ENCODE measurements at regions not wholly inside any gene's neighbourhood (a gene's known extent, or its start where the extent isn't known, plus 50 kb on each side); places are given as distances from the start of the nearest gene placed in this dataset.
"Not testable (repeated sequence)": the region's sequence is repeated elsewhere in the genome, so short reads cannot be mapped to it uniquely, and the experiment has no call there.

GRCh38 chr16:79988089-79988488 lies 387.6 kb upstream of the MAF start:
- H3K9ac ChIP-seq (ENCODE audit: low read depth, low read length, poor library complexity): no peak overlapping the region
- H3K36me3 ChIP-seq (replicated peaks in 1 of 2; ENCODE audit: control insufficient read depth in 2 of 2, insufficient read depth in 2 of 2, low read length in 2 of 2): no peaks in the 10 kb centered on the region
- no peak for DNase-seq (ENCODE audit: low spot score)
- H4K91ac ChIP-seq (ENCODE audit: low read depth, low read length, poor library complexity): no peak overlapping the region
- H3K23ac ChIP-seq (ENCODE audit: low read depth, low read length, poor library complexity): no peak overlapping the region
- H3K14ac ChIP-seq (ENCODE audit: low read length): no peak overlapping the region
- H2AFZ ChIP-seq (ENCODE audit: low read length): no peak overlapping the region
- H2BK120ac ChIP-seq (ENCODE audit: low read depth, low read length): no peak overlapping the region
- H2BK5ac ChIP-seq (ENCODE audit: low read length): no peak overlapping the region
- no peak overlapping the region for H3K27ac ChIP-seq (replicated peaks; ENCODE audit: low read length)
- WGBS, 2 donors (ENCODE audit: extremely low coverage in 2 of 2, insufficient read length in 2 of 2, insufficient replicate concordance in 1 of 2): no CpG with 5 or more reads among the region's 3 CpGs
- H4K8ac ChIP-seq (ENCODE audit: low read depth, low read length): no peak overlapping the region
- H3K4me3 ChIP-seq (ENCODE audit: low read length in 2 of 2): no peak overlapping the region
- H2BK15ac ChIP-seq (ENCODE audit: low read length): no peak overlapping the region
- H3K4ac ChIP-seq (ENCODE audit: low read length): no peak overlapping the region
- H3K79me1 ChIP-seq (ENCODE audit: low read depth, low read length): no peaks in the 10 kb centered on the region
- peaks cover 2% of the 10 kb centered on the region in 2 donors for H3K4me1 ChIP-seq (ENCODE audit: control insufficient read depth in 2 of 2, insufficient read depth in 1 of 2, low read depth in 1 of 2, low read length in 2 of 2)
- H3K9me3 ChIP-seq (replicated peaks in 1 of 2; ENCODE audit: control insufficient read depth in 2 of 2, insufficient read depth in 1 of 2, low read depth in 1 of 2, low read length in 2 of 2): peaks cover 0 to 3% of the 10 kb centered on the region in 2 donors
- H3K18ac ChIP-seq (ENCODE audit: low read length): no peak overlapping the region
- no peak overlapping the region for H2AK5ac ChIP-seq (ENCODE audit: low read depth, low read length)
- H3K27me3 ChIP-seq (ENCODE audit: control insufficient read depth in 3 of 3, insufficient read depth in 3 of 3, low read depth in 1 of 3, low read length in 3 of 3): no peaks in the 10 kb centered on the region
- no peak overlapping the region for H2BK12ac ChIP-seq (ENCODE audit: low read length)
- H3K4me2 ChIP-seq (ENCODE audit: insufficient read depth, low read length, poor library complexity, severe bottlenecking): no peak overlapping the region

GRCh38 chr16:79986352-79986751 lies 385.8 kb upstream of the MAF start:
- H3K27me3 ChIP-seq (ENCODE audit: control insufficient read depth in 3 of 3, insufficient read depth in 3 of 3, low read depth in 1 of 3, low read length in 3 of 3): no peaks in the 10 kb centered on the region
- peaks cover 3 to 5% of the 10 kb centered on the region in 2 donors for H3K4me1 ChIP-seq (ENCODE audit: control insufficient read depth in 2 of 2, insufficient read depth in 1 of 2, low read depth in 1 of 2, low read length in 2 of 2)
- DNase-seq (ENCODE audit: low spot score): no peak
- H3K18ac ChIP-seq (ENCODE audit: low read length): no peak overlapping the region
- no peak overlapping the region for H3K14ac ChIP-seq (ENCODE audit: low read length)
- no peak overlapping the region for H4K91ac ChIP-seq (ENCODE audit: low read depth, low read length, poor library complexity)
- H2BK12ac ChIP-seq (ENCODE audit: low read length): no peak overlapping the region
- no peaks in the 10 kb centered on the region for H3K36me3 ChIP-seq (replicated peaks in 1 of 2; ENCODE audit: control insufficient read depth in 2 of 2, insufficient read depth in 2 of 2, low read length in 2 of 2)
- H3K4me2 ChIP-seq (ENCODE audit: insufficient read depth, low read length, poor library complexity, severe bottlenecking): no peak overlapping the region
- H4K8ac ChIP-seq (ENCODE audit: low read depth, low read length): no peak overlapping the region
- H3K9me3 ChIP-seq (replicated peaks in 1 of 2; ENCODE audit: control insufficient read depth in 2 of 2, insufficient read depth in 1 of 2, low read depth in 1 of 2, low read length in 2 of 2): no peaks in the 10 kb centered on the region
- H2AK5ac ChIP-seq (ENCODE audit: low read depth, low read length): no peak overlapping the region
- no peak overlapping the region for H2BK120ac ChIP-seq (ENCODE audit: low read depth, low read length)
- no peak overlapping the region for H2AFZ ChIP-seq (ENCODE audit: low read length)
- no peak overlapping the region for H3K27ac ChIP-seq (replicated peaks; ENCODE audit: low read length)
- H2BK5ac ChIP-seq (ENCODE audit: low read length): no peak overlapping the region
- H3K9ac ChIP-seq (ENCODE audit: low read depth, low read length, poor library complexity): no peak overlapping the region
- WGBS, 2 donors (ENCODE audit: extremely low coverage in 2 of 2, insufficient read length in 2 of 2, insufficient replicate concordance in 1 of 2): no CpG with 5 or more reads among the region's 4 CpGs
- no peak overlapping the region for H3K4ac ChIP-seq (ENCODE audit: low read length)
- H3K23ac ChIP-seq (ENCODE audit: low read depth, low read length, poor library complexity): no peak overlapping the region
- H2BK15ac ChIP-seq (ENCODE audit: low read length): no peak overlapping the region
- H3K79me1 ChIP-seq (ENCODE audit: low read depth, low read length): no peaks in the 10 kb centered on the region
- no peak overlapping the region for H3K4me3 ChIP-seq (ENCODE audit: low read length in 2 of 2)

- Histone ChIP-seq H3K79me1 (ENCODE audit: low read depth, low read length) (no peaks in the 10 kb centered on the region), H2AFZ (ENCODE audit: low read length) (no peak overlapping the region), H3K23ac (ENCODE audit: low read depth, low read length, poor library complexity) (no peak overlapping the region), H3K4me2 (ENCODE audit: insufficient read depth, low read length, poor library complexity, severe bottlenecking) (no peak overlapping the region), H2BK120ac (ENCODE audit: low read depth, low read length) (no peak overlapping the region), H4K8ac (ENCODE audit: low read depth, low read length) (no peak overlapping the region), H3K4me1 (ENCODE audit: control insufficient read depth in 2 of 2, insufficient read depth in 1 of 2, low read depth in 1 of 2, low read length in 2 of 2) (peaks cover 3 to 9% of the 10 kb centered on the region in 2 donors), H3K18ac (ENCODE audit: low read length) (no peak overlapping the region), H3K4ac (ENCODE audit: low read length) (no peak overlapping the region), H2AK5ac (ENCODE audit: low read depth, low read length) (no peak overlapping the region), H3K27ac (replicated peaks; ENCODE audit: low read length) (no peak overlapping the region), H3K9me3 (replicated peaks in 1 of 2; ENCODE audit: control insufficient read depth in 2 of 2, insufficient read depth in 1 of 2, low read depth in 1 of 2, low read length in 2 of 2) (no peaks in the 10 kb centered on the region), H4K91ac (ENCODE audit: low read depth, low read length, poor library complexity) (no peak overlapping the region), H2BK12ac (ENCODE audit: low read length) (no peak overlapping the region), H2BK5ac (ENCODE audit: low read length) (no peak overlapping the region), H3K4me3 (ENCODE audit: low read length in 2 of 2) (no peak overlapping the region), H3K27me3 (ENCODE audit: control insufficient read depth in 3 of 3, insufficient read depth in 3 of 3, low read depth in 1 of 3, low read length in 3 of 3) (no peaks in the 10 kb centered on the region), H3K9ac (ENCODE audit: low read depth, low read length, poor library complexity) (no peak overlapping the region), H3K36me3 (replicated peaks in 1 of 2; ENCODE audit: control insufficient read depth in 2 of 2, insufficient read depth in 2 of 2, low read length in 2 of 2) (no peaks in the 10 kb centered on the region), H2BK15ac (ENCODE audit: low read length) (no peak overlapping the region), H3K14ac (ENCODE audit: low read length) (no peak overlapping the region)
- no peak for DNase-seq (ENCODE audit: low spot score)
- no CpG with 5 or more reads among the region's 3 CpGs for WGBS, 2 donors (ENCODE audit: extremely low coverage in 2 of 2, insufficient read length in 2 of 2, insufficient replicate concordance in 1 of 2)
These were observed 385.1 kb upstream of the MAF start for GRCh38 chr16:79985606-79986005.

GRCh38 chr16:79984149-79984548 lies 383.6 kb upstream of the MAF start:
- no CpG with 5 or more reads among the region's 6 CpGs for WGBS, 2 donors (ENCODE audit: extremely low coverage in 2 of 2, insufficient read length in 2 of 2, insufficient replicate concordance in 1 of 2)
- not testable (repeated sequence) for H3K4ac ChIP-seq (ENCODE audit: low read length); H2AK5ac ChIP-seq (ENCODE audit: low read depth, low read length); H3K23ac ChIP-seq (ENCODE audit: low read depth, low read length, poor library complexity); H4K91ac ChIP-seq (ENCODE audit: low read depth, low read length, poor library complexity); H3K27ac ChIP-seq (replicated peaks; ENCODE audit: low read length); H3K14ac ChIP-seq (ENCODE audit: low read length); H2BK5ac ChIP-seq (ENCODE audit: low read length); H3K4me3 ChIP-seq (ENCODE audit: low read length in 2 of 2); H3K4me2 ChIP-seq (ENCODE audit: insufficient read depth, low read length, poor library complexity, severe bottlenecking); H3K18ac ChIP-seq (ENCODE audit: low read length); DNase-seq (ENCODE audit: low spot score); H3K9me3 ChIP-seq (replicated peaks in 1 of 2; ENCODE audit: control insufficient read depth in 2 of 2, insufficient read depth in 1 of 2, low read depth in 1 of 2, low read length in 2 of 2); H2BK12ac ChIP-seq (ENCODE audit: low read length); H2AFZ ChIP-seq (ENCODE audit: low read length); H3K9ac ChIP-seq (ENCODE audit: low read depth, low read length, poor library complexity); H2BK120ac ChIP-seq (ENCODE audit: low read depth, low read length); H2BK15ac ChIP-seq (ENCODE audit: low read length); H3K36me3 ChIP-seq (replicated peaks in 1 of 2; ENCODE audit: control insufficient read depth in 2 of 2, insufficient read depth in 2 of 2, low read length in 2 of 2); H3K79me1 ChIP-seq (ENCODE audit: low read depth, low read length); H3K27me3 ChIP-seq (ENCODE audit: control insufficient read depth in 3 of 3, insufficient read depth in 3 of 3, low read depth in 1 of 3, low read length in 3 of 3); H4K8ac ChIP-seq (ENCODE audit: low read depth, low read length); H3K4me1 ChIP-seq (ENCODE audit: control insufficient read depth in 2 of 2, insufficient read depth in 1 of 2, low read depth in 1 of 2, low read length in 2 of 2)

Data from neuronal stem cell (in vitro differentiated cells).